PC-9 (cell line): ENCODE measurements at regions not wholly inside any gene's neighbourhood (a gene's known extent, or its start where the extent isn't known, plus 50 kb on each side); places are given as distances from the start of the nearest gene placed in this dataset.

Source experiments
- CTCF ChIP-seq: fragments of 200-600 bp; sonication (generic); conservative IDR thresholded peaks from 2 replicates; pipeline ENCODE4 v1.6.1; 2017; ENCODE audit warnings: mixed run types, antibody characterized with exemption, mild to moderate bottlenecking, moderate library complexity
- EZH2 ChIP-seq: fragments of 200-600 bp; sonication (generic); IDR thresholded peaks from 2 replicates; pipeline ENCODE4 v1.8.0; 2017; ENCODE audit warnings: antibody characterized with exemption, low read depth

- TF ChIP-seq CTCF (no peak), EZH2 (no peak)
Observed at GRCh38 chr21:43289966-43290365, 121.2 kb downstream of the CRYAA start.
